ENCODE measurements at regions not wholly inside any gene's neighbourhood (a gene's known extent, or its start where the extent isn't known, plus 50 kb on each side); places are given as distances from the start of the nearest gene placed in this dataset.

DNA sequence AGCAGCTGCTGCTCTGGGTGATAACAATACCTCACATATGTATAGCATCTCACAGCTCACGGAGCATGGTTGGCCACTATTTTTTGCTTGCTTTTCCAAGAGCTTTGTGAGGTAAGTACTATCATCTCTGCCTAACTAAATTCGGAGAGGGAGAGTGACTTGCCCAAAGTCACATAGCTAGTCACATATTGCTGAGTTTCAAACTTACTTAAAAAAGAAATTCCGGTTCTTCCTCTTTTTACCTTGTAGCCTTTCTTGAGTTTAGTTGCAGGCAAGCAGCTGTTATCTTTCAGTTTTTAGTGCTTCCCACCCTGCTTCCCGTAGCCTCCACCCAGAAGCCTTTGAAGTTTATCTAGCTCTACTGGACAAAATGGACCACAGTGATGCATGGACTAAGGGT, 309.2 kb downstream of the PDCD6IP start:
- TF ChIP-seq RAD21 (conservative IDR thresholded peaks at IDR 0.05) (no peak), EP300 (conservative IDR thresholded peaks at IDR 0.05; ENCODE audit: poor library complexity, severe bottlenecking) (no peak), POLR2AphosphoS5 (IDR thresholded peaks at IDR 0.05) (no peak), SMC3 (conservative IDR thresholded peaks at IDR 0.05; ENCODE audit: poor library complexity) (no peak), MXI1 (conservative IDR thresholded peaks at IDR 0.05; ENCODE audit: poor library complexity, severe bottlenecking) (no peak), EZH2 (IDR thresholded peaks at IDR 0.05; ENCODE audit: borderline replicate concordance, insufficient read depth, low read length, poor library complexity, severe bottlenecking) (no peak), TAF1 (IDR thresholded peaks at IDR 0.05; ENCODE audit: low read depth) (no peak)
- TF ChIP-seq, protein P1, sequence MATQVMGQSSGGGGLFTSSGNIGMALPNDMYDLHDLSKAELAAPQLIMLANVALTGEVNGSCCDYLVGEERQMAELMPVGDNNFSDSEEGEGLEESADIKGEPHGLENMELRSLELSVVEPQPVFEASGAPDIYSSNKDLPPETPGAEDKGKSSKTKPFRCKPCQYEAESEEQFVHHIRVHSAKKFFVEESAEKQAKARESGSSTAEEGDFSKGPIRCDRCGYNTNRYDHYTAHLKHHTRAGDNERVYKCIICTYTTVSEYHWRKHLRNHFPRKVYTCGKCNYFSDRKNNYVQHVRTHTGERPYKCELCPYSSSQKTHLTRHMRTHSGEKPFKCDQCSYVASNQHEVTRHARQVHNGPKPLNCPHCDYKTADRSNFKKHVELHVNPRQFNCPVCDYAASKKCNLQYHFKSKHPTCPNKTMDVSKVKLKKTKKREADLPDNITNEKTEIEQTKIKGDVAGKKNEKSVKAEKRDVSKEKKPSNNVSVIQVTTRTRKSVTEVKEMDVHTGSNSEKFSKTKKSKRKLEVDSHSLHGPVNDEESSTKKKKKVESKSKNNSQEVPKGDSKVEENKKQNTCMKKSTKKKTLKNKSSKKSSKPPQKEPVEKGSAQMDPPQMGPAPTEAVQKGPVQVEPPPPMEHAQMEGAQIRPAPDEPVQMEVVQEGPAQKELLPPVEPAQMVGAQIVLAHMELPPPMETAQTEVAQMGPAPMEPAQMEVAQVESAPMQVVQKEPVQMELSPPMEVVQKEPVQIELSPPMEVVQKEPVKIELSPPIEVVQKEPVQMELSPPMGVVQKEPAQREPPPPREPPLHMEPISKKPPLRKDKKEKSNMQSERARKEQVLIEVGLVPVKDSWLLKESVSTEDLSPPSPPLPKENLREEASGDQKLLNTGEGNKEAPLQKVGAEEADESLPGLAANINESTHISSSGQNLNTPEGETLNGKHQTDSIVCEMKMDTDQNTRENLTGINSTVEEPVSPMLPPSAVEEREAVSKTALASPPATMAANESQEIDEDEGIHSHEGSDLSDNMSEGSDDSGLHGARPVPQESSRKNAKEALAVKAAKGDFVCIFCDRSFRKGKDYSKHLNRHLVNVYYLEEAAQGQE (IDR thresholded peaks at IDR 0.05; ENCODE audit: borderline replicate concordance), result no peak
- TF ChIP-seq, protein P2, sequence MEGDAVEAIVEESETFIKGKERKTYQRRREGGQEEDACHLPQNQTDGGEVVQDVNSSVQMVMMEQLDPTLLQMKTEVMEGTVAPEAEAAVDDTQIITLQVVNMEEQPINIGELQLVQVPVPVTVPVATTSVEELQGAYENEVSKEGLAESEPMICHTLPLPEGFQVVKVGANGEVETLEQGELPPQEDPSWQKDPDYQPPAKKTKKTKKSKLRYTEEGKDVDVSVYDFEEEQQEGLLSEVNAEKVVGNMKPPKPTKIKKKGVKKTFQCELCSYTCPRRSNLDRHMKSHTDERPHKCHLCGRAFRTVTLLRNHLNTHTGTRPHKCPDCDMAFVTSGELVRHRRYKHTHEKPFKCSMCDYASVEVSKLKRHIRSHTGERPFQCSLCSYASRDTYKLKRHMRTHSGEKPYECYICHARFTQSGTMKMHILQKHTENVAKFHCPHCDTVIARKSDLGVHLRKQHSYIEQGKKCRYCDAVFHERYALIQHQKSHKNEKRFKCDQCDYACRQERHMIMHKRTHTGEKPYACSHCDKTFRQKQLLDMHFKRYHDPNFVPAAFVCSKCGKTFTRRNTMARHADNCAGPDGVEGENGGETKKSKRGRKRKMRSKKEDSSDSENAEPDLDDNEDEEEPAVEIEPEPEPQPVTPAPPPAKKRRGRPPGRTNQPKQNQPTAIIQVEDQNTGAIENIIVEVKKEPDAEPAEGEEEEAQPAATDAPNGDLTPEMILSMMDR (IDR thresholded peaks at IDR 0.05; ENCODE audit: poor library complexity, severe bottlenecking), result no peak
- no peak overlapping the region for H2AFZ ChIP-seq (ENCODE audit: low read depth, low read length)
- H3K9me2 ChIP-seq (ENCODE audit: insufficient read depth, low read length), result no peaks in the 10 kb centered on the region
- no peak overlapping the region for H3K4me2 ChIP-seq (ENCODE audit: low read length)
- no peak overlapping the region for H3K27ac ChIP-seq (ENCODE audit: low read length)
- no peaks in the 10 kb centered on the region for H3K36me3 ChIP-seq (ENCODE audit: insufficient read depth, low read length)
- H3K4me3 ChIP-seq (ENCODE audit: low read length), result no peak overlapping the region
- no peaks in the 10 kb centered on the region for H4K20me1 ChIP-seq (ENCODE audit: insufficient read depth)
- H3K79me2 ChIP-seq (replicated peaks; ENCODE audit: insufficient read depth, low read length), result no peaks in the 10 kb centered on the region
- no peaks in the 10 kb centered on the region for H3K27me3 ChIP-seq (ENCODE audit: insufficient read depth, low read depth, low read length)
- no peaks in the 10 kb centered on the region for H3K9me3 ChIP-seq (ENCODE audit: low read length)
- no peak overlapping the region for H3K9ac ChIP-seq (ENCODE audit: low read length)
- H3F3A ChIP-seq (ENCODE audit: insufficient read depth, low read length, poor library complexity, severe bottlenecking), result no peaks in the 10 kb centered on the region

DNA sequence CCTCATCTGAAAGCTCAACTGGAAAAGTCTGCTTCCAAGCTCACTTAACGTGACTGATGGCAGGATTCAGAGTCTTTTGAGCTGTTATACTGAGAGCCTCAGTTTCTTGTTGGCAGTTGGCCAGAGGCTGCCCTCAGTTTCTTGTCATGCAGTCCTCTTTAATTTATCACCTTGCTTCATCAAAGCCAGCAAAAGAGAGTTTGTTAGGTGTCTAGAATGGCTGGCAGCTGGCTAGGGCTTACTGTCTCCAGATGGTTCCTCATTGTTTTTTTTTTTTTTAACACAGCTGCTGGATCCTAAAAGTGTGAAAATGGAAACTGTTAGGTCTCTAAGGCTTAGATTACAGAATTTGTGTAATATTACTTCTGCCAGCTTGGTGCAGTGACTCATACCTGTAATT, 310.6 kb downstream of the PDCD6IP start:
- no peaks in the 10 kb centered on the region for H3K36me3 ChIP-seq (ENCODE audit: insufficient read depth, low read length)
- no peak overlapping the region for H2AFZ ChIP-seq (ENCODE audit: low read depth, low read length)
- no peaks in the 10 kb centered on the region for H3K27me3 ChIP-seq (ENCODE audit: insufficient read depth, low read depth, low read length)
- H3K9me2 ChIP-seq (ENCODE audit: insufficient read depth, low read length), result no peaks in the 10 kb centered on the region
- no peaks in the 10 kb centered on the region for H4K20me1 ChIP-seq (ENCODE audit: insufficient read depth)
- TF ChIP-seq TAF1 (IDR thresholded peaks at IDR 0.05; ENCODE audit: low read depth), result no peak
- no peak for TF ChIP-seq SMC3 (conservative IDR thresholded peaks at IDR 0.05; ENCODE audit: poor library complexity)
- TF ChIP-seq, protein P1 (IDR thresholded peaks at IDR 0.05; ENCODE audit: borderline replicate concordance), result no peak
- TF ChIP-seq, protein P2 (IDR thresholded peaks at IDR 0.05; ENCODE audit: poor library complexity, severe bottlenecking), result no peak
- no peak for TF ChIP-seq EP300 (conservative IDR thresholded peaks at IDR 0.05; ENCODE audit: poor library complexity, severe bottlenecking)
- TF ChIP-seq EZH2 (IDR thresholded peaks at IDR 0.05; ENCODE audit: borderline replicate concordance, insufficient read depth, low read length, poor library complexity, severe bottlenecking), result no peak
- no peak overlapping the region for H3K4me3 ChIP-seq (ENCODE audit: low read length)
- H3K9ac ChIP-seq (ENCODE audit: low read length), result no peak overlapping the region
- H3K27ac ChIP-seq (ENCODE audit: low read length), result no peak overlapping the region
- no peak overlapping the region for H3K4me2 ChIP-seq (ENCODE audit: low read length)
- H3K79me2 ChIP-seq (replicated peaks; ENCODE audit: insufficient read depth, low read length), result no peaks in the 10 kb centered on the region
- no peaks in the 10 kb centered on the region for H3F3A ChIP-seq (ENCODE audit: insufficient read depth, low read length, poor library complexity, severe bottlenecking)
- no peaks in the 10 kb centered on the region for H3K9me3 ChIP-seq (ENCODE audit: low read length)

Data from neural cell (in vitro differentiated cells).